ENCODE measurements at regions not wholly inside any gene's neighbourhood (a gene's known extent, or its start where the extent isn't known, plus 50 kb on each side); places are given as distances from the start of the nearest gene placed in this dataset.

- Histone ChIP-seq H3K79me1 (ENCODE audit: low read depth, low read length) (no peaks in the 10 kb centered on the region), H4K20me1 (replicated peaks in 1 of 2; ENCODE audit: control insufficient read depth in 1 of 2, insufficient read depth in 2 of 2, low read length in 2 of 2) (no peaks in the 10 kb centered on the region), H2BK20ac (ENCODE audit: low read length) (no peak overlapping the region), H3K4ac (replicated peaks; ENCODE audit: insufficient read length, low read depth, low read length) (no peak overlapping the region), H4K8ac (ENCODE audit: extremely low read depth, insufficient read depth, low read length) (no peak overlapping the region), H3K79me2 (ENCODE audit: control insufficient read depth in 1 of 2, insufficient read depth in 2 of 2, low read length in 2 of 2) (no peaks in the 10 kb centered on the region), H4K5ac (ENCODE audit: insufficient read length, low read depth, low read length) (no peak overlapping the region), H3K4me3 (ENCODE audit: extremely low read depth in 1 of 4, insufficient read depth in 2 of 4, low read depth in 3 of 4, low read length in 4 of 4) (no peak overlapping the region), H3K36me3 (ENCODE audit: control insufficient read depth in 2 of 4, insufficient read depth in 4 of 4, low read length in 3 of 4) (no peaks in the 10 kb centered on the region), H3K9me3 (ENCODE audit: insufficient read depth in 2 of 2, low read depth in 1 of 2, low read length in 1 of 2) (no peaks in the 10 kb centered on the region), H2BK12ac (ENCODE audit: low read depth, low read length) (no peak overlapping the region), H3K18ac (ENCODE audit: extremely low read depth, low read length) (no peak overlapping the region), H3K27me3 (replicated peaks in 1 of 4; ENCODE audit: control insufficient read depth in 3 of 4, extremely low read depth in 1 of 4, insufficient read depth in 3 of 4, low read length in 3 of 4) (no peaks in the 10 kb centered on the region), H4K91ac (replicated peaks; ENCODE audit: insufficient read length, low read length) (no peak overlapping the region), H3K27ac (ENCODE audit: low read depth, low read length) (no peak overlapping the region), H2BK15ac (ENCODE audit: low read length) (no peak overlapping the region), H3K9ac (replicated peaks in 1 of 4; ENCODE audit: extremely low read depth in 1 of 4, low read depth in 3 of 4, low read length in 3 of 4) (no peak overlapping the region), H3K4me2 (ENCODE audit: insufficient read depth in 1 of 2, low read depth in 2 of 2, low read length in 2 of 2) (no peak overlapping the region), H3K14ac (ENCODE audit: insufficient read length) (no peak overlapping the region), H2AFZ (ENCODE audit: low read length) (0 out of 2 replicates have a peak overlapping the region, but pooled peaks have one; percentile 26), H2BK120ac (replicated peaks; ENCODE audit: low read depth, low read length) (no peak overlapping the region), H3K56ac (replicated peaks; ENCODE audit: insufficient read length, low read depth, low read length) (no peak overlapping the region), H2BK5ac (ENCODE audit: low read depth, low read length) (no peak overlapping the region), H3K4me1 (replicated peaks in 1 of 4; ENCODE audit: control insufficient read depth in 3 of 4, insufficient read depth in 4 of 4, low read length in 3 of 4) (peaks cover 0 to 6% (median 0%) of the 10 kb centered on the region in 4 experiments; a peak in 1 of 7 replicates), H3K23ac (ENCODE audit: insufficient read length) (no peak overlapping the region), H3K23me2 (ENCODE audit: low read depth, low read length) (no peaks in the 10 kb centered on the region), H2AK5ac (ENCODE audit: low read depth, low read length) (no peak overlapping the region)
- FAIRE-seq = no peak
- no peak for DNase-seq (ENCODE audit: low read depth in 1 of 2, low spot score in 2 of 2)
- ChIA-PET POLR2A (ENCODE audit: partially characterized antibody) (no interaction called here), CTCF (ENCODE audit: partially characterized antibody) (interaction anchor here (1.0 to 3.1 kb wide), 4 partner anchors 12 to 438 kb away, joined by 3 to 11 read pairs (median 4); no protein-coding TSS in a partner anchor)
- no peak for TF ChIP-seq SP4 (IDR thresholded peaks at IDR 0.05; ENCODE audit: low read length)
- TF ChIP-seq YY1 (IDR thresholded peaks at IDR 0.05; ENCODE audit: low read depth, low read length) = peak; percentile 89
- TF ChIP-seq CTCF (IDR thresholded peaks at IDR 0.05; ENCODE audit: control extremely low read depth in 1 of 3, insufficient read depth in 1 of 3, low read depth in 1 of 3, low read length in 3 of 3) = peak in 2 of 3 experiments; percentile 7 to 47; a peak in 1 of 4 replicates
- TF ChIP-seq SIX5 (IDR thresholded peaks at IDR 0.05; ENCODE audit: low read depth, low read length) = 0 out of 2 replicates have a peak, but pooled peaks have one; percentile 4
- peak; percentile 4 to 23; a peak in 2 of 4 replicates for TF ChIP-seq RAD21 (IDR thresholded peaks at IDR 0.05 in 1 of 2, conservative IDR thresholded peaks at IDR 0.05 in 1 of 2; ENCODE audit: low read depth in 2 of 2, low read length in 2 of 2)
- TF ChIP-seq PHF8 (conservative IDR thresholded peaks at IDR 0.05; ENCODE audit: low read depth, low read length) = no peak
- 83% methylated on average over 1 of the region's 1 CpG; no CpG with 5 or more reads in 1 of the 2 experiments for WGBS, 2 experiments (ENCODE audit: extremely low coverage in 1 of 2, insufficient coverage in 1 of 2, insufficient read length in 1 of 2, insufficient replicate concordance in 2 of 2, low coverage in 1 of 2, low lambda C conversion rate in 2 of 2, missing lambda C conversion rate in 1 of 2)
Observed at GRCh38 chr17:70604854-70605253, 435.5 kb downstream of the KCNJ2 start.
